Colonic mucosa (tissue), 4 donors: ENCODE measurements at regions not wholly inside any gene's neighbourhood (a gene's known extent, or its start where the extent isn't known, plus 50 kb on each side); places are given as distances from the start of the nearest gene placed in this dataset.

Experiments
- DNase-seq: peaks from one replicate; pipeline ENCODE4 v3.0.0-alpha.2; 2020
- H3K27ac ChIP-seq: fragments of 200-600 bp; one replicate; pipeline ENCODE4 v1.8.0; 2021
- H3K27me3 ChIP-seq: fragments of 200-600 bp; one replicate; pipeline ENCODE4 v1.8.0; 2021
- H3K36me3 ChIP-seq: fragments of 200-600 bp; one replicate; pipeline ENCODE4 v1.8.0; 2021
- H3K4me1 ChIP-seq: fragments of 200-600 bp; one replicate; pipeline ENCODE4 v1.8.0; 2021; ENCODE audit warnings: mild to moderate bottlenecking
- H3K4me3 ChIP-seq: fragments of 200-600 bp; one replicate; pipeline ENCODE4 v1.8.0; 2021
- H3K9ac ChIP-seq, 2 donors: one replicate each; pipeline ENCODE4 v1.7.0; 2013; ENCODE audit warnings: control low read depth in 2 of 2, low read depth in 2 of 2, low read length in 2 of 2
- H3K9me3 ChIP-seq: fragments of 200-600 bp; one replicate; pipeline ENCODE4 v1.8.0; 2021
- CTCF ChIP-seq: fragments of 200-600 bp; IDR thresholded peaks from one replicate; pipeline ENCODE4 v1.8.0; 2022; ENCODE audit warnings: antibody characterized with exemption, mild to moderate bottlenecking
- intact Hi-C: fragments of 100-400 bp; cut with DNase I; formaldehyde crosslinking; loops from one replicate; pipeline ENCODE4 v1.14.1; 2022
- donor health status: healthy.
- donor health status: DM: no; HTN: no; CAD: no.
- donor health status: DM: no; HTN: no; CAD: no.

- H3K36me3 ChIP-seq, result no peaks in the 10 kb centered on the region
- H3K27me3 ChIP-seq, result no peaks in the 10 kb centered on the region
- H3K4me1 ChIP-seq, result no peaks in the 10 kb centered on the region
- no peak overlapping the region for H3K4me3 ChIP-seq
- no peak overlapping the region for H3K9ac ChIP-seq
- no peaks in the 10 kb centered on the region for H3K9me3 ChIP-seq
- no peak overlapping the region for H3K27ac ChIP-seq
- DNase-seq, result no peak
- intact Hi-C loops, result no loop called here
- TF ChIP-seq CTCF, result no peak
These were observed 98.4 kb upstream of the KAZN start for GRCh38 chr1:14500041-14500440.

- Histone ChIP-seq H3K4me3 (no peak overlapping the region), H3K27ac (no peak overlapping the region), H3K9me3 (no peaks in the 10 kb centered on the region), H3K9ac (no peak overlapping the region), H3K36me3 (no peaks in the 10 kb centered on the region), H3K27me3 (no peaks in the 10 kb centered on the region), H3K4me1 (no peaks in the 10 kb centered on the region)
- no peak for TF ChIP-seq CTCF
- intact Hi-C loops, result no loop called here
- no peak for DNase-seq
These were observed 97.6 kb upstream of the KAZN start for GRCh38 chr1:14500912-14501311.

GRCh38 chr1:14504517-14504916 lies 94.0 kb upstream of the KAZN start:
- Histone ChIP-seq H3K36me3 (no peaks in the 10 kb centered on the region), H3K27ac (no peak overlapping the region), H3K9me3 (no peaks in the 10 kb centered on the region), H3K4me1 (no peaks in the 10 kb centered on the region), H3K9ac (no peak overlapping the region), H3K27me3 (no peaks in the 10 kb centered on the region), H3K4me3 (no peak overlapping the region)
- intact Hi-C loops, result no loop called here
- DNase-seq, result no peak
- no peak for TF ChIP-seq CTCF

GRCh38 chr1:14506471-14507255 lies 91.8 kb upstream of the KAZN start:
- DNase-seq, result no peak
- no peak overlapping the region for H3K9ac ChIP-seq
- H3K4me3 ChIP-seq, result no peak overlapping the region
- no peaks in the 10 kb centered on the region for H3K4me1 ChIP-seq
- no peaks in the 10 kb centered on the region for H3K36me3 ChIP-seq
- no peaks in the 10 kb centered on the region for H3K9me3 ChIP-seq
- TF ChIP-seq CTCF, result no peak
- intact Hi-C loops, result no loop called here
- no peak overlapping the region for H3K27ac ChIP-seq
- H3K27me3 ChIP-seq, result no peaks in the 10 kb centered on the region

GRCh38 chr1:14507262-14507661 lies 91.2 kb upstream of the KAZN start:
- H3K36me3 ChIP-seq, result no peaks in the 10 kb centered on the region
- H3K4me3 ChIP-seq, result no peak overlapping the region
- intact Hi-C loops, result no loop called here
- no peaks in the 10 kb centered on the region for H3K27me3 ChIP-seq
- DNase-seq, result no peak
- H3K9me3 ChIP-seq, result no peaks in the 10 kb centered on the region
- H3K4me1 ChIP-seq, result no peaks in the 10 kb centered on the region
- TF ChIP-seq CTCF, result no peak
- no peak overlapping the region for H3K27ac ChIP-seq
- H3K9ac ChIP-seq, result no peak overlapping the region
